Head of caudate nucleus (tissue), 42 donors: ENCODE measurements at regions not wholly inside any gene's neighbourhood (a gene's known extent, or its start where the extent isn't known, plus 50 kb on each side); places are given as distances from the start of the nearest gene placed in this dataset.

ENCODE experiments used
- DNase-seq, 42 donors: peaks; one replicate each; pipeline versions ENCODE4 v3.0.0 to v3.0.0-alpha.2; 2020 to 2021; ENCODE audit warnings: mixed read lengths in 7 of 42
- intact Hi-C: fragments of 100-400 bp; cut with DNase I; formaldehyde crosslinking; loops from one replicate; pipeline ENCODE4 v1.15.0; 2022

- intact Hi-C loops: no loop called here
- DNase-seq: no peak
These were observed 83.8 kb downstream of the RHOU start for GRCh38 chr1:228818928-228819630.

GRCh38 chr1:228821252-228821651 is 86.0 kb downstream of the RHOU start:
- DNase-seq: no peak
- intact Hi-C loops: no loop called here

GRCh38 chr1:228823200-228823599 is 87.9 kb downstream of the RHOU start:
- intact Hi-C loops: no loop called here

GRCh38 chr1:228824366-228824765 is 89.1 kb downstream of the RHOU start:
- no peak for DNase-seq
- intact Hi-C loops: no loop called here

More at GRCh38 chr1:228823200-228823599, 87.9 kb downstream of the RHOU start:
- DNase-seq: peak in 1 of 42 donors; percentile 14

- intact Hi-C loops: no loop called here
These were observed 89.8 kb downstream of the RHOU start for GRCh38 chr1:228825041-228825440.

GRCh38 chr1:228825840-228826484 is 90.7 kb downstream of the RHOU start:
- intact Hi-C loops: no loop called here
- no peak for DNase-seq

More at GRCh38 chr1:228825041-228825440, 89.8 kb downstream of the RHOU start:
- no peak for DNase-seq

- DNase-seq: peak in 1 of 42 donors; percentile 30
- intact Hi-C loops: no loop called here
These were observed 91.7 kb downstream of the RHOU start for GRCh38 chr1:228827019-228827418.

GRCh38 chr1:228828151-228828550 is 92.9 kb downstream of the RHOU start:
- DNase-seq: no peak
- intact Hi-C loops: no loop called here

GRCh38 chr1:228830185-228830953 is 95.1 kb downstream of the RHOU start:
- DNase-seq: peak in 39 of 42 donors; percentile 25 to 88 (median 64)
- intact Hi-C loops: loop anchor here (10.0 kb wide), 1 partner anchor 96 kb away; the partner anchor contains the start of gene RHOU

GRCh38 chr1:228830954-228831481 is 95.7 kb downstream of the RHOU start:
- intact Hi-C loops: loop anchor here (10.0 kb wide), 1 partner anchor 96 kb away; the partner anchor contains the start of gene RHOU
- DNase-seq: no peak

GRCh38 chr1:228833911-228834688 is 98.8 kb downstream of the RHOU start:
- intact Hi-C loops: loop anchor here (10.0 kb wide), 1 partner anchor 99 kb away; the partner anchor contains the start of gene RHOU

GRCh38 chr1:228835456-228835855 is 100.2 kb downstream of the RHOU start:
- DNase-seq: no peak
- intact Hi-C loops: loop anchor here (10.0 kb wide), 1 partner anchor 101 kb away; the partner anchor contains the start of gene RHOU

More at GRCh38 chr1:228833911-228834688, 98.8 kb downstream of the RHOU start:
- DNase-seq: peak in 1 of 42 donors; percentile 45

- DNase-seq: peak in 2 of 42 donors; percentile 32 to 40
- intact Hi-C loops: loop anchor here (10.0 kb wide), 1 partner anchor 101 kb away; the partner anchor contains the start of gene RHOU
These were observed 100.6 kb downstream of the RHOU start for GRCh38 chr1:228835911-228836310.

- intact Hi-C loops: loop anchor here (10.0 kb wide), 1 partner anchor 102 kb away; the partner anchor contains the start of gene RHOU
- DNase-seq: peak in 41 of 42 donors; percentile 22 to 89 (median 76)
These were observed 101.1 kb downstream of the RHOU start for GRCh38 chr1:228836427-228836826.

- DNase-seq: no peak
- intact Hi-C loops: loop anchor here (10.0 kb wide), 1 partner anchor 102 kb away; the partner anchor contains the start of gene RHOU
These were observed 101.8 kb downstream of the RHOU start for GRCh38 chr1:228837032-228837431.

GRCh38 chr1:228837817-228838716 is 102.8 kb downstream of the RHOU start:
- no peak for DNase-seq
- intact Hi-C loops: loop anchor here (10.0 kb wide), 1 partner anchor 103 kb away; the partner anchor contains the start of gene RHOU
